NT2/D1 (cell line): ENCODE measurements at regions not wholly inside any gene's neighbourhood (a gene's known extent, or its start where the extent isn't known, plus 50 kb on each side); places are given as distances from the start of the nearest gene placed in this dataset.
"Not testable (repeated sequence)": the region's sequence is repeated elsewhere in the genome, so short reads cannot be mapped to it uniquely, and the experiment has no call there.

Source experiments
- SUZ12 ChIP-seq: IDR thresholded peaks from 2 replicates; pipeline ENCODE4 v1.6.1; 2011; ENCODE audit not compliant: insufficient read length, insufficient read depth; ENCODE audit errors: extremely low read depth
- YY1 ChIP-seq: IDR thresholded peaks from 2 replicates; pipeline ENCODE4 v1.6.1; 2011; ENCODE audit not compliant: insufficient read length, insufficient read depth
- ZNF274 ChIP-seq: IDR thresholded peaks from 2 replicates; pipeline ENCODE4 v1.6.1; 2011; ENCODE audit warnings: mild to moderate bottlenecking, low read depth, low read length

DNA sequence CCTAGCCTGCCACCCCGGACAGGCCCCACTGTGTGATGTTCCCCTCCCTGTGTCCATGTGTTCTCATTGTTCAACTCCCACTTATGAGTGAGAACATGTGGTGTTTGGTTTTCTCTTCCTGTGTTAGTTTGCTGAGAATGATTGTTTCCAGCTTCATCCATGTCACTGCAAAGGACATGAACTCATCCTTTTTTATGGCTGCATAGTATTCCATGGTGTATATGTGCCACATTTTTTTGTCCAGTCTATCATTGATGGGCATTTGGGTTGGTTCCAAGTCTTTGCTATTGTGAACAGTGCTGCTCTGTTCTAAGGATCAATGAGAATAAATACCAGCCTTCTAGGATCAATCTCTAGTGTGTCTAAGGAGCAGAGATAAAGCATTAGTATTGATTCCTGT lies 543.9 kb upstream of the ZNF804A start:
- TF ChIP-seq SUZ12, YY1, ZNF274: not testable (repeated sequence)
